Stimulated activated naive B cell treated with anti-CD40 and anti-IgM and Interleukin-4, amounts not matched to agents 10 μg/mL and 1 μg/mL and 100 μg/mL, for 72 hours (primary cell): ENCODE measurements at regions not wholly inside any gene's neighbourhood (a gene's known extent, or its start where the extent isn't known, plus 50 kb on each side); places are given as distances from the start of the nearest gene placed in this dataset.

Experiments
- ATAC-seq, 2 donors: fragments of 150-1000 bp; cut with Tn5 transposase; replicated peaks; 2 replicates each; pipeline ENCODE4 v1.10.0; 2021; ENCODE audit warnings: moderate library complexity in 1 of 2
- DNase-seq: peaks from one replicate; pipeline ENCODE4 v3.0.0; 2021
- H3K27ac Mint-ChIP-seq: one replicate; pipeline ENCODE4 v1.8.0; 2022; ENCODE audit warnings: mild to moderate bottlenecking, mixed read lengths
- H3K27me3 Mint-ChIP-seq, 2 donors: one replicate each; pipeline ENCODE4 v1.8.0; 2022; ENCODE audit warnings: mixed read lengths in 2 of 2
- H3K36me3 Mint-ChIP-seq, 2 donors: one replicate each; pipeline ENCODE4 v1.8.0; 2022; ENCODE audit warnings: mixed read lengths in 2 of 2, mild to moderate bottlenecking in 1 of 2
- H3K4me1 Mint-ChIP-seq, 2 donors: one replicate each; pipeline ENCODE4 v1.8.0; 2022; ENCODE audit warnings: mixed read lengths in 2 of 2, mild to moderate bottlenecking in 1 of 2
- H3K4me3 Mint-ChIP-seq, 2 donors: one replicate each; pipeline ENCODE4 v1.8.0; 2022; ENCODE audit warnings: mild to moderate bottlenecking in 2 of 2, mixed read lengths in 2 of 2, moderate library complexity in 1 of 2
- H3K9me3 Mint-ChIP-seq, 2 donors: one replicate each; pipeline ENCODE4 v1.8.0; 2022; ENCODE audit warnings: mixed read lengths in 2 of 2, mild to moderate bottlenecking in 1 of 2

- Mint-ChIP-seq H3K27me3 (no peaks in the 10 kb centered on the region), H3K4me1 (no peaks in the 10 kb centered on the region), H3K27ac (no peak overlapping the region), H3K4me3 (no peak overlapping the region), H3K36me3 (no peaks in the 10 kb centered on the region), H3K9me3 (peaks cover 0 to 5% of the 10 kb centered on the region in 2 donors)
- no peak for DNase-seq
- ATAC-seq: no peak
These were observed 369.4 kb downstream of the DDX10 start for GRCh38 chr11:109034339-109034696.

GRCh38 chr11:109035284-109035683 lies 370.4 kb downstream of the DDX10 start:
- ATAC-seq (no peak), DNase-seq (no peak)
- no peak overlapping the region for H3K4me3 Mint-ChIP-seq

GRCh38 chr11:109036011-109036410 lies 371.1 kb downstream of the DDX10 start:
- H3K36me3 Mint-ChIP-seq: no peaks in the 10 kb centered on the region
- H3K27me3 Mint-ChIP-seq: no peaks in the 10 kb centered on the region
- ATAC-seq (no peak), DNase-seq (no peak)
- H3K27ac Mint-ChIP-seq: no peak overlapping the region
- H3K9me3 Mint-ChIP-seq: peaks cover 0 to 6% of the 10 kb centered on the region in 2 donors
- no peaks in the 10 kb centered on the region for H3K4me1 Mint-ChIP-seq
- H3K4me3 Mint-ChIP-seq: no peak overlapping the region

More at GRCh38 chr11:109035284-109035683, 370.4 kb downstream of the DDX10 start:
- Mint-ChIP-seq H3K4me1 (no peaks in the 10 kb centered on the region), H3K27ac (no peak overlapping the region), H3K27me3 (no peaks in the 10 kb centered on the region), H3K36me3 (no peaks in the 10 kb centered on the region), H3K9me3 (peaks cover 0 to 7% of the 10 kb centered on the region in 2 donors)

DNA sequence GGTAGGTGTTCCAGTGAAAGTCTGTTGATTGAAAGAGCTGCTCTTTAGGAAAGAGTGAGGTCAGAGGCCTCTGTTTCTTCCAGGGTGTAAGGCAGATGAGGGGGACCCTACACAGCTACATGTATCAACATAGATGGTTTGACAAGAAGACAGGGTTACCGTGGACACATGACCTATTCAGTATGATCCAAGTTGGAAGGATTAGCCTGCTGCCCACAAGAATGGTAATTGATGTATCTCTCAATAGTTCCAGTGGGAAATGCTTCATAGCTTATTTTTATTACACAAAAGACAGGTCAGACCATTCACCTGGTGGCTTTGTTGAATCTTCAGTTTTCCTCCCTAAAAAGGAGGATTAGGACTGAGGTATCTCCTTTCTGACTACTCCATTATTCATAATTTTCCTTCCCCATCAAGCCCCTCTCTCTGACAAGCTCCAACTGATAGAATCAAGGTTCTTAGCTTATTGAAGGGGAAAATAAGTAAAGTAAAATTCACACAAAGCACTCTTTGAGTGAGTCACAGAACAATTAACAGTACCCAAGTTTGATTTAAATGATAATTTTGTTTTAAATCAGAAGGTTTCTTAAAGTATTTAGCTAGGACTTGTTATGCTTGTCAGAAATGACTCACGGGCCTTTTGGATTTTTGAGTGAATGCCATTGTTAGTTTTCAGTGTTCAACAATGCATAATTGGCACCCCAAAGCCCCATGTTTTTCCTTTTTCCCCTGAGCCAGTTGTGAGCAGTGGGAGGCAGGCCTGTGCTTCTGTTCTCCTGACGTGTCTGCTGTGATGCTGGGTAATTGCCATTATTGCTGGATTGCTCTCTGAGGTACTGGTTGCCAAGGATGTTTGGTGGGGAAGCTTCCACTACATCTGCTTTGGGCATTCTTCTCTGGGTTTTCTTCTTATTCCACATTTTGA lies 373.2 kb downstream of the DDX10 start:
- Mint-ChIP-seq H3K27me3 (no peaks in the 10 kb centered on the region), H3K4me3 (no peak overlapping the region), H3K4me1 (no peaks in the 10 kb centered on the region), H3K27ac (no peak overlapping the region), H3K9me3 (peaks cover 0 to 4% of the 10 kb centered on the region in 2 donors), H3K36me3 (peaks cover 0 to 2% of the 10 kb centered on the region in 2 donors)
- ATAC-seq (no peak), DNase-seq (no peak)

GRCh38 chr11:109039611-109040010 lies 374.7 kb downstream of the DDX10 start:
- peaks cover 0 to 4% of the 10 kb centered on the region in 2 donors for H3K9me3 Mint-ChIP-seq
- H3K36me3 Mint-ChIP-seq: peaks cover 0 to 2% of the 10 kb centered on the region in 2 donors
- no peak overlapping the region for H3K27ac Mint-ChIP-seq
- ATAC-seq (no peak), DNase-seq (no peak)
- no peaks in the 10 kb centered on the region for H3K4me1 Mint-ChIP-seq
- no peaks in the 10 kb centered on the region for H3K27me3 Mint-ChIP-seq
- H3K4me3 Mint-ChIP-seq: no peak overlapping the region

DNA sequence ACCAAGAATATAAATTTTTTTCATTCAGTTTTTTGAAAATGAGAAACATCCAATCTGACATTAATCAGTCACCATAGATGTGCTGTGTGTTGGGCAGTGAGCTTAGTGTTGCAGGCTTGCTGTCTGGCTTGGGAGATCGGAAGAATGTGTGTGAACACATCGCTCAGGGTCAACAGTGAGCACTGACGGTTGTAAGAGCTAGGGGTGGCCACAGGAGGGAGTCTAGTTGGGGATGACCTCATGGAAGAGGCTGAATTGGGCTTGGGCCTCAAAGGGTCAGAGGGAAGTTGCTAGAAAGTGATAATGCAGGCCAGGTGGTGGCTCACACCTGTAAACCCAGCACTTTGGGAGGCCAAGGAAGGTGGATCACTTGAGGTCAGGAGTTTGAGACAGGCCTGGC lies 375.4 kb downstream of the DDX10 start:
- no peak for DNase-seq
- no peak for ATAC-seq
- H3K27me3 Mint-ChIP-seq: no peaks in the 10 kb centered on the region
- no peaks in the 10 kb centered on the region for H3K4me1 Mint-ChIP-seq
- peaks cover 0 to 4% of the 10 kb centered on the region in 2 donors for H3K9me3 Mint-ChIP-seq
- no peak overlapping the region for H3K4me3 Mint-ChIP-seq
- H3K27ac Mint-ChIP-seq: no peak overlapping the region
- H3K36me3 Mint-ChIP-seq: peaks cover 0 to 2% of the 10 kb centered on the region in 2 donors

DNA sequence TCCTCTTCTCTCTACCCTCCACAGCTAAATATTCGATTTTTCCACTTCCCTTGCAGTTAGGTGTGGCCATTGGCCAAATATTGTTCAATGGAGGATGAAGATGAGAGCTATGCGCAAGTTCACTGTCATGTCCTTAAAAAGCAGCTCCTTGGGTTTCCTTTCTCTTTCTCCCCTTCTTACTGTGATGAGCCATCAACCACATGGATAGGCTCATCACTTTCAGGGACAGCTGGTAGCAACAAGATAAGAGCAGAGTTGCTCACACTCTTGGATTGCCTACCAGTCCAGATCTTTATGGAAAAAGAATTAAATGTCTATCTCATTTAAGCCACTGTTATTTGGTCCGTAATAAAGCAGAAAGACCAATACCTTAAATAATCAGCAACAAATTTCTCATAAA lies 377.0 kb downstream of the DDX10 start:
- H3K4me3 Mint-ChIP-seq: no peak overlapping the region
- H3K27ac Mint-ChIP-seq: no peak overlapping the region
- peaks cover 0 to 3% of the 10 kb centered on the region in 2 donors for H3K27me3 Mint-ChIP-seq
- H3K4me1 Mint-ChIP-seq: no peaks in the 10 kb centered on the region
- ATAC-seq: no peak
- no peak for DNase-seq
- H3K9me3 Mint-ChIP-seq: peaks cover 4 to 7% of the 10 kb centered on the region in 2 donors
- H3K36me3 Mint-ChIP-seq: peaks cover 0 to 2% of the 10 kb centered on the region in 2 donors

GRCh38 chr11:109043315-109043714 lies 378.4 kb downstream of the DDX10 start:
- DNase-seq (no peak), ATAC-seq (no peak)
- no peaks in the 10 kb centered on the region for H3K4me1 Mint-ChIP-seq
- H3K27me3 Mint-ChIP-seq: peaks cover 0 to 3% of the 10 kb centered on the region in 2 donors
- no peak overlapping the region for H3K4me3 Mint-ChIP-seq
- H3K9me3 Mint-ChIP-seq: peaks cover 4 to 7% of the 10 kb centered on the region in 2 donors
- no peak overlapping the region for H3K27ac Mint-ChIP-seq
- H3K36me3 Mint-ChIP-seq: peaks cover 0 to 2% of the 10 kb centered on the region in 2 donors

DNA sequence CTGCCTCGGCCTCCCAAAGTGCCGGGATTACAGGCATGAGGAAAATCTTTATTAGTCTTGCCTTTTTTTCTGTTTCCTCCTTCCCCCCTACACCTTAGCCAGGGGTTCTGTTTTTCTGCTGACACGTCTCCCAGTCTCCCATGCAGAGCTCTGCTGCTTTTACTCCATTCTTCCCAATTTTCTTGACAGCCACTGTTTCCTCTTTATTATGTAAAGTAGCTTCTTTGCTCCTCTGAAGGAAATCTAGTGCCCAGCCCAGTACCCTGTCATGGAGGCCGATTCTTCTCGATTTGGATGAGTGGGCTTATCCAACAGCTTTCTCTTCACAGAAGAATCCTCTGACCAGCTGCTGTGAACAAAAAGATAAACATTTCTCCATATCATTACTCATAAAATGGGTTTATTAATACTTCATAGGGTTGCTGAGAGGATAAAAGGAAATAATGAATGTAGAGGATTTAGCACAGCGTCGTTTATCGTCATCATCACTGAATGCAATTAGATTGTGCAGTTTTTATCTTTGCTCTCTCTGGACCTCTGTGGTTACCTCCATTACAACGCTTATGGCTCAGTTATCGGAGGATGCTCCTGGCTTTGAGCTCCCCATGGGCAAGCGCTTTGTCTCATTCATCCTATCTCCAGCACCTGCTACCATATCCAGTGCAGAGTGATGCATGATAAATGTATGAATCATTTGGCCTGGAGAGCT lies 375.6 kb upstream of the C11orf87 start:
- DNase-seq: no peak
- Mint-ChIP-seq H3K9me3 (peaks cover 4% of the 10 kb centered on the region in 2 donors), H3K4me3 (no peak overlapping the region), H3K27me3 (peaks cover 0 to 3% of the 10 kb centered on the region in 2 donors), H3K4me1 (no peaks in the 10 kb centered on the region), H3K36me3 (peaks cover 0 to 2% of the 10 kb centered on the region in 2 donors), H3K27ac (no peak overlapping the region)
- no peak for ATAC-seq

DNA sequence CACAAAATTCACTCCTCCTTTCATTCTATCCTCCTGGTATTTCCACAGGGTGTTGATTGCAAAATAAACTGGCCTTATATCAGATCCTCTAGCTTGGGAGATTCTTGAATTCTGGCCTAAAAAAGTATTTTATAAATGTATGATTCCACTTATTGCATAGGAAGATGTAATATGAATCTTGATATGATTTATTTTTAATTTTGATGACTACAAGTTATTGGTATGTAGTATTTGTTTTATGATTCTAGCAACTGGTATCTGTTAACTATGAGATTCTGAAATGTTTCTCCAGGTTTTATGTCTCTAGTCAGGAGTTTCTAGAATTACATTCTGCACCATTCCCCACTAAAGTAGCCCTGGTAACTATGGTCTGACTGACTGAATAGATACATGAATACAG lies 373.9 kb upstream of the C11orf87 start:
- Mint-ChIP-seq H3K27me3 (peaks cover 0 to 3% of the 10 kb centered on the region in 2 donors), H3K4me1 (no peaks in the 10 kb centered on the region), H3K27ac (no peak overlapping the region), H3K4me3 (no peak overlapping the region), H3K36me3 (no peaks in the 10 kb centered on the region), H3K9me3 (peaks cover 3 to 4% of the 10 kb centered on the region in 2 donors)
- DNase-seq (no peak), ATAC-seq (no peak)

GRCh38 chr11:109051200-109051599 lies 370.8 kb upstream of the C11orf87 start:
- H3K9me3 Mint-ChIP-seq: peaks cover 2 to 3% of the 10 kb centered on the region in 2 donors
- no peak overlapping the region for H3K4me3 Mint-ChIP-seq
- ATAC-seq (no peak), DNase-seq (no peak)
- no peak overlapping the region for H3K27ac Mint-ChIP-seq
- H3K4me1 Mint-ChIP-seq: no peaks in the 10 kb centered on the region
- H3K36me3 Mint-ChIP-seq: no peaks in the 10 kb centered on the region
- peaks cover 0 to 3% of the 10 kb centered on the region in 2 donors for H3K27me3 Mint-ChIP-seq

GRCh38 chr11:109059402-109059801 lies 362.6 kb upstream of the C11orf87 start:
- DNase-seq (no peak), ATAC-seq (no peak)
- H3K27me3 Mint-ChIP-seq: no peaks in the 10 kb centered on the region
- no peak overlapping the region for H3K27ac Mint-ChIP-seq
- H3K9me3 Mint-ChIP-seq: no peaks in the 10 kb centered on the region
- no peaks in the 10 kb centered on the region for H3K36me3 Mint-ChIP-seq
- no peaks in the 10 kb centered on the region for H3K4me1 Mint-ChIP-seq
- H3K4me3 Mint-ChIP-seq: no peak overlapping the region

GRCh38 chr11:109061394-109061793 lies 360.6 kb upstream of the C11orf87 start:
- Mint-ChIP-seq H3K36me3 (no peaks in the 10 kb centered on the region), H3K4me1 (no peaks in the 10 kb centered on the region), H3K9me3 (peaks cover 0 to 3% of the 10 kb centered on the region in 2 donors), H3K27me3 (no peaks in the 10 kb centered on the region), H3K27ac (no peak overlapping the region), H3K4me3 (no peak overlapping the region)
- DNase-seq (no peak), ATAC-seq (no peak)

DNA sequence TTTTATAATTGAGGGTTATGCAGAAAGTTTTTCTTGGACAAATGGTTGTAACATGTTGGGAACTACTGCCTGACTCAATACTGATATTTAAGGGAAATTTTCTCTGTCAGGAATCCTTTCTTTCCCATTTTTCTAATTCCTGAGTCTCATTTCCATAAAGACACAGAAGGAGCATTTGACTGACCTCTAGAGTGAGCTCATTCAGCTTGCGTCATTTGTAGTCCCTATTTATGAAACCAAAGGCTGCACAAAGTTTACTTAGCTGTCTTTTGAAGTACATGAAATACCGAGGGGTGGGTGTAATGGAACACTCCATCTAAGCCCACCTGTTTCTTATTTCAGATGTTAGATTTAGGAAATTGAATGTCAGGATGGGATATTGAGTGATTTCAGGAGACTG lies 359.5 kb upstream of the C11orf87 start:
- Mint-ChIP-seq H3K9me3 (peaks cover 0 to 3% of the 10 kb centered on the region in 2 donors), H3K27me3 (no peaks in the 10 kb centered on the region), H3K27ac (no peak overlapping the region), H3K4me3 (no peak overlapping the region), H3K4me1 (no peaks in the 10 kb centered on the region), H3K36me3 (no peaks in the 10 kb centered on the region)
- no peak for DNase-seq
- no peak for ATAC-seq

GRCh38 chr11:109062871-109063270 lies 359.1 kb upstream of the C11orf87 start:
- Mint-ChIP-seq H3K9me3 (peaks cover 0 to 3% of the 10 kb centered on the region in 2 donors), H3K4me3 (no peak overlapping the region), H3K36me3 (no peaks in the 10 kb centered on the region), H3K4me1 (no peaks in the 10 kb centered on the region), H3K27ac (no peak overlapping the region), H3K27me3 (no peaks in the 10 kb centered on the region)
- no peak for ATAC-seq
- no peak for DNase-seq
